Loucy (cell line): ENCODE measurements at regions not wholly inside any gene's neighbourhood (a gene's known extent, or its start where the extent isn't known, plus 50 kb on each side); places are given as distances from the start of the nearest gene placed in this dataset.

Experiments used
- H2AFZ ChIP-seq: fragments of 200-600 bp; sonication (generic); 2 replicates; pipeline ENCODE4 v1.6.0; 2016; ENCODE audit warnings: antibody characterized with exemption, mild to moderate bottlenecking, low read length, moderate library complexity
- H3F3A ChIP-seq: fragments of 200-600 bp; 2 replicates; pipeline ENCODE4 v1.6.0; 2016; ENCODE audit warnings: antibody characterized with exemption, low read depth, mild to moderate bottlenecking
- H3K27me3 ChIP-seq: fragments of 200-600 bp; sonication (generic); 2 replicates; pipeline ENCODE4 v1.6.1; 2014; ENCODE audit warnings: low read length, mild to moderate bottlenecking; ENCODE audit not compliant: insufficient read depth, poor library complexity, severe bottlenecking
- H3K36me3 ChIP-seq: fragments of 200-600 bp; sonication (generic); 2 replicates; pipeline ENCODE4 v1.6.1; 2016; ENCODE audit warnings: low read length; ENCODE audit not compliant: insufficient read depth
- H3K4me1 ChIP-seq: fragments of 200-600 bp; sonication (generic); 2 replicates; pipeline ENCODE4 v1.5.1; 2014; ENCODE audit warnings: low read length, mild to moderate bottlenecking; ENCODE audit not compliant: insufficient read depth, poor library complexity, severe bottlenecking
- H3K4me2 ChIP-seq: fragments of 200-600 bp; sonication (generic); 2 replicates; pipeline ENCODE4 v1.6.0; 2014; ENCODE audit warnings: antibody characterized with exemption, low read length, low read depth, mild to moderate bottlenecking; ENCODE audit not compliant: poor library complexity, severe bottlenecking
- H3K4me3 ChIP-seq: fragments of 200-600 bp; sonication (generic); 2 replicates; pipeline ENCODE4 v1.5.1; 2014; ENCODE audit warnings: low read length, mild to moderate bottlenecking, mixed read lengths; ENCODE audit not compliant: poor library complexity, severe bottlenecking
- H3K79me2 ChIP-seq: fragments of 200-600 bp; sonication (generic); 2 replicates; pipeline ENCODE4 v1.6.1; 2014; ENCODE audit warnings: low read length; ENCODE audit not compliant: insufficient read depth
- H3K9ac ChIP-seq: fragments of 200-600 bp; sonication (generic); 2 replicates; pipeline ENCODE4 v1.6.0; 2014; ENCODE audit warnings: mild to moderate bottlenecking, low read depth, low read length, moderate library complexity; ENCODE audit not compliant: poor library complexity, severe bottlenecking
- H3K9me2 ChIP-seq: fragments of 200-600 bp; sonication (generic); replicated peaks from 2 replicates; pipeline ENCODE4 v1.6.1; 2016; ENCODE audit warnings: low read depth, low read length, mixed read lengths
- H3K9me3 ChIP-seq: fragments of 200-600 bp; sonication (generic); 2 replicates; pipeline ENCODE4 v1.6.1; 2014; ENCODE audit warnings: mild to moderate bottlenecking, antibody characterized with exemption, low read length, low read depth; ENCODE audit not compliant: insufficient read depth
- H4K20me1 ChIP-seq: fragments of 200-600 bp; sonication (generic); 2 replicates; pipeline ENCODE4 v1.6.0; 2014; ENCODE audit warnings: antibody characterized with exemption, low read length, mild to moderate bottlenecking; ENCODE audit not compliant: insufficient read depth, poor library complexity, severe bottlenecking
- EZH2phosphoT487 ChIP-seq: fragments of 200-600 bp; IDR thresholded peaks from 2 replicates; pipeline ENCODE4 v1.6.1; 2018; ENCODE audit warnings: antibody characterized with exemption, mild to moderate bottlenecking, moderate library complexity, borderline replicate concordance
- TF ChIP-seq, protein P1 (sequence below): fragments of 200-600 bp; sonication (generic); conservative IDR thresholded peaks from 2 replicates; pipeline ENCODE4 v1.5.1; 2014; ENCODE audit warnings: mild to moderate bottlenecking, antibody characterized with exemption, low read length

DNA sequence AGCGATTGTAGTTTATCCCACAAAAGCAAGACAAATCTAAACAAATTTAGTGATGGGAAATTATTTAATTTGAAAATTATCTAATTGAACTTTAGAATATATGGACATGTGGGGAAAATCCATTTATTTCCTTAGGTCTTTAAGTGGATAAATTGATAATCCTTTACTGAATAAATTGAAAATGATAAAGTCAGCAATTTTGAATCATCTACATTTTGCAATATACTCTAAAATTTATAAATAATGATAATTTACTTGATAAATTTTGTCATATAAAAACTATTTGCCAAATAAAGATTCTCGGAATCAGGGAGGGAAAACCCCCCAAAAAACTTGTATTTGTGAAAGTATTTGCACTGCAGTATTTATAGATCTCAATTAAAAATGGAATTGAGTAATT, 875.3 kb upstream of the SLITRK5 start:
- TF ChIP-seq, protein P1, sequence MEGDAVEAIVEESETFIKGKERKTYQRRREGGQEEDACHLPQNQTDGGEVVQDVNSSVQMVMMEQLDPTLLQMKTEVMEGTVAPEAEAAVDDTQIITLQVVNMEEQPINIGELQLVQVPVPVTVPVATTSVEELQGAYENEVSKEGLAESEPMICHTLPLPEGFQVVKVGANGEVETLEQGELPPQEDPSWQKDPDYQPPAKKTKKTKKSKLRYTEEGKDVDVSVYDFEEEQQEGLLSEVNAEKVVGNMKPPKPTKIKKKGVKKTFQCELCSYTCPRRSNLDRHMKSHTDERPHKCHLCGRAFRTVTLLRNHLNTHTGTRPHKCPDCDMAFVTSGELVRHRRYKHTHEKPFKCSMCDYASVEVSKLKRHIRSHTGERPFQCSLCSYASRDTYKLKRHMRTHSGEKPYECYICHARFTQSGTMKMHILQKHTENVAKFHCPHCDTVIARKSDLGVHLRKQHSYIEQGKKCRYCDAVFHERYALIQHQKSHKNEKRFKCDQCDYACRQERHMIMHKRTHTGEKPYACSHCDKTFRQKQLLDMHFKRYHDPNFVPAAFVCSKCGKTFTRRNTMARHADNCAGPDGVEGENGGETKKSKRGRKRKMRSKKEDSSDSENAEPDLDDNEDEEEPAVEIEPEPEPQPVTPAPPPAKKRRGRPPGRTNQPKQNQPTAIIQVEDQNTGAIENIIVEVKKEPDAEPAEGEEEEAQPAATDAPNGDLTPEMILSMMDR: no peak
- TF ChIP-seq EZH2phosphoT487: no peak
- Histone ChIP-seq H3K9me3 (no peaks in the 10 kb centered on the region), H3K9ac (no peak overlapping the region), H3K36me3 (no peaks in the 10 kb centered on the region), H3K27me3 (no peaks in the 10 kb centered on the region), H3K9me2 (no peaks in the 10 kb centered on the region), H4K20me1 (no peaks in the 10 kb centered on the region), H3K4me2 (no peak overlapping the region), H2AFZ (no peak overlapping the region), H3K4me3 (no peak overlapping the region), H3K79me2 (no peaks in the 10 kb centered on the region), H3K4me1 (no peaks in the 10 kb centered on the region), H3F3A (no peaks in the 10 kb centered on the region)

DNA sequence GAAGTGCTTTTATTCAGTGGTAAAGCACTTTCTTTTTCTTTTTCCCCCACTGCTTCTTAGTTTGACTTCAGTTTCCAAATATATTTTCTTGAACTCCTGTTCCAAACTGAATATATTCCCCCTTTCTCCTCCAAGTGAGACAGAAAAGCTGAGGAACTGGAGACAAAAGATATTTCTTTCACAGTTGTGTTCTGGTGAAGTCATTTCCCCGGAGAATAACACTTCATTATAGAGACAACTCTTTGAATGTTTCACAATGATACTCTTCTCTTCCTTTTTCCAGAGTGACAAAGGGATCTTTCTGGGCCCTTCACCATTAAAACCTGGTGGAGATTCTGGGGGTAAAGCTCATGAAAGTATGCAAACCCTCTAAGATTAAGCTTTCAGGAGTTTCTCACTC, 860.8 kb upstream of the SLITRK5 start:
- H3F3A ChIP-seq: no peaks in the 10 kb centered on the region
- no peak overlapping the region for H3K9ac ChIP-seq
- no peaks in the 10 kb centered on the region for H3K9me2 ChIP-seq
- no peaks in the 10 kb centered on the region for H3K79me2 ChIP-seq
- H2AFZ ChIP-seq: no peak overlapping the region
- H3K9me3 ChIP-seq: no peaks in the 10 kb centered on the region
- no peak overlapping the region for H3K4me3 ChIP-seq
- H3K4me2 ChIP-seq: no peak overlapping the region
- no peaks in the 10 kb centered on the region for H3K27me3 ChIP-seq
- no peaks in the 10 kb centered on the region for H3K4me1 ChIP-seq
- no peaks in the 10 kb centered on the region for H3K36me3 ChIP-seq
- no peaks in the 10 kb centered on the region for H4K20me1 ChIP-seq
- no peak for TF ChIP-seq EZH2phosphoT487
- TF ChIP-seq, protein P1: no peak

DNA sequence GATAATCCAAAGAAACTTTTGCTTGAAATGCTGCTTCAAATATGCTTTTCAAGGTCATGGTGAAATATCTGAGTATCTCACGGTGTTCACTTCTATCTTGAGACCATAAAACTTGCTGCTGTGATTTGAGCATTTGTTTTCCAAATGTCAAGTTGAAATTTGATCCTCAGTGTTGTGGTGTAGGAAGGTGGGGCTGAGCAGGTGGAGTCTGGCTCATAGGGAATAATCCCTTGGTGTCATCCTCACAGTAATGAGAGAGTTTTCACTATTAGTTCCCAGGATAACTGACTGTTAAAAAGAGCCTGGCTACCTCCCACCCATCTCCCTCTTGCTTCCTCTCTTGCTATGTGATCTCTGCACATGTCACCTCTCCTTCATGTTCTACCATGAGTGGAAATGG, 858.0 kb upstream of the SLITRK5 start:
- Histone ChIP-seq H3K36me3 (no peaks in the 10 kb centered on the region), H3K4me1 (no peaks in the 10 kb centered on the region), H3K9me3 (no peaks in the 10 kb centered on the region), H3K4me2 (no peak overlapping the region), H3K27me3 (no peaks in the 10 kb centered on the region), H3K9me2 (no peaks in the 10 kb centered on the region), H3K4me3 (no peak overlapping the region), H4K20me1 (no peaks in the 10 kb centered on the region), H3F3A (no peaks in the 10 kb centered on the region), H2AFZ (no peak overlapping the region), H3K9ac (no peak overlapping the region), H3K79me2 (no peaks in the 10 kb centered on the region)
- no peak for TF ChIP-seq EZH2phosphoT487
- TF ChIP-seq, protein P1: no peak
